ELF-1 (cell line): ENCODE measurements at regions not wholly inside any gene's neighbourhood (a gene's known extent, or its start where the extent isn't known, plus 50 kb on each side); places are given as distances from the start of the nearest gene placed in this dataset.
"Not testable (repeated sequence)": the region's sequence is repeated elsewhere in the genome, so short reads cannot be mapped to it uniquely, and the experiment has no call there.

Source experiments
- DNase-seq: peaks from one replicate; pipeline ENCODE4 v3.0.0-alpha.2; 2016; ENCODE audit warnings: low read depth, low spot score

- no peak for DNase-seq
Measured at GRCh38 chr14:43172899-43173548, 1334.1 kb downstream of the FSCB start.

DNA sequence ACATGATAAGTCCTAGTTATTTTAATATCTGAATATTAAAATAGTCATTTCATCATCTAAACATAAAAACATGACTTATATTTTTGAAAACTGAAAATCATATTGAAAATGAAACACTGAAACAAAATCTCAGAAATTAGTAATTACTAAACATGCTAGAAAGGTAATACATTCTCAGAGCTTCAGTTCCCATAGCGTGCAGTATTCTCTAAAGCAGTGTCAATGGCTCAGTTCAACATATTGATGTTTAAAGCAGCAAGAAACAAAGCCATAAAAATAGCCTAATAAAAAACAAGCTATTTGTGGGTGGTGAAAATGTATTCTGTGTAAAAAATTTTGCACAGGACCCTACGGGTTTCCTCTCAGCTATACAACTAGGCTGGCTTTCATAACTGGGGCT lies 1337.4 kb downstream of the FSCB start:
- no peak for DNase-seq

GRCh38 chr14:43168371-43168925 lies 1338.6 kb downstream of the FSCB start:
- no peak for DNase-seq

GRCh38 chr14:43166163-43166562 lies 1340.9 kb downstream of the FSCB start:
- no peak for DNase-seq

GRCh38 chr14:43165651-43166050 lies 1341.4 kb downstream of the FSCB start:
- DNase-seq = no peak

DNA sequence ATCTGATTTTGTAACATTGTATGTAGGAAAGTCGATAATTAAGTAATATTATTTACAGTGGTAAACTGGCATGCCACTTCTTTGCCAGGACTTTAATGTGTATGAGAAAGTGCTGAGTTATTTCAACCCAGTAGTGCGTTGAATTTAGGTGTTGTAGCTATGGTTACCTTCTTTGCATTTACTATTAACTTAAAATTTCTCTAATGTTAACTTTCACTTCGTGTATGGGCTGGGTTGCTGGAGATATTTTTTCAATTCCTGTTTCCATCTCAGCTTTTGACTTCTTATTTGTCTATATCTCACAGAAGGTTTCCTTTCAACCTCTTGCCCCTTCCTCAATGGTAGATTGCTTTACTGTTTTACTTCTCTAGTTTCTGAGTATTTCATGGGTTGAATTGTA lies 1345.6 kb downstream of the FSCB start:
- DNase-seq = no peak

DNA sequence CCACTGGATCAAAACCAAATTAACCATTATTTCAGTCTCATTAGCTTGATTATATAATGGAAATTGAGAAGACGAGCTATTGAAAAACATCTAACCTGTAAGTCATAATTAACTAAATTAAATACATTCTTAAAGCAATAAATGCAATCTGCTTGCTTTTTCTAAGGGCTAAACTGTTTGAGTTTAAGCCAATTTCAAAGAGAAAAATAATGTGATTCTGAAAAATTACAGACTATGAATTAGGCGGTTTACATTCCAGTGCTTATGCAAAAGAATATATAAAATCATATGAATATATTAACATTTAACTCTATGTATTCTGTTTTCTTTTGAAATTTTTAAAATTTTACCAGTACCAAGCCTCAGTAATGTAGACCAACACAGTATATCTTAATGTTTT lies 1349.4 kb downstream of the FSCB start:
- DNase-seq = no peak

DNA sequence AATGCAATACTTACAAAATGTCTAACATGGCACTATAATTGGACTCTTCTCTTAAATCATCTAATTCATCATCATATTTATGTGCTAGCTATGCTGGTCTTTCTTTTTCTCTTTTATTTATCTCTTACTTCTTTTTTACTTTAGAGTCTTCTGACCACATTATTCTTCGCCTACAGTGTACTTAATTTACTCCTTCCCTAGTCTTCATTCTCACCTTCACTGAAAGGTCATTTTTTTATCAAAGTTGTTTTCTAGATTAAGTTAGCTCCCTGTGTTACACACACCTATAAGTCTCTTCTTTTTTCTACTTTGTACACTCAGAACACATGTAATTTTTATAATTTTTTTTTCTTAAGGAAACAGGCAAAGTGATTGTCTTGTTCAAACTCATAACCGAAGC lies 1351.2 kb downstream of the FSCB start:
- DNase-seq = no peak

GRCh38 chr14:43155258-43155657 lies 1351.8 kb downstream of the FSCB start:
- DNase-seq = no peak

DNA sequence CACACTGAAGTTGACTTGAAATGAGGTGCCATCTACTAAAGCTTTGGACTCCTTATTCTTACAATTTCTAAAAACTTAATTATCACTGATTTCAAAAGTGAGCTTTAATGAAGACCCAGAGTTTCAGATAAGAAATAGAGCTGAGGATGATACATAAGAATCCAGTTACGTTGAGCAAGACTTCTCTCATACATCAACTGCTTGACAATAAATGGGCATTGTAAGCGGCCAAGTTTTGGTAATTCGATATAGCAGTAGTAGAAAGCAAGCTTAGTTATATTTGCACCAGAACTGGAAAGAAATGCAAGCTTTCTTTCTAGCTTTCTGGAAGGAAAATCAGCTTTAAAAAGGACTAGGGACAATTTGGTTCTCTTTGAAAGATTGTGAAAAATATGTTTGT lies 1359.6 kb downstream of the FSCB start:
- DNase-seq = no peak

- DNase-seq = no peak
Measured at GRCh38 chr14:43145361-43145760, 1361.7 kb downstream of the FSCB start.

- DNase-seq = no peak
Measured at GRCh38 chr14:43143106-43143505, 1364.0 kb downstream of the FSCB start.

DNA sequence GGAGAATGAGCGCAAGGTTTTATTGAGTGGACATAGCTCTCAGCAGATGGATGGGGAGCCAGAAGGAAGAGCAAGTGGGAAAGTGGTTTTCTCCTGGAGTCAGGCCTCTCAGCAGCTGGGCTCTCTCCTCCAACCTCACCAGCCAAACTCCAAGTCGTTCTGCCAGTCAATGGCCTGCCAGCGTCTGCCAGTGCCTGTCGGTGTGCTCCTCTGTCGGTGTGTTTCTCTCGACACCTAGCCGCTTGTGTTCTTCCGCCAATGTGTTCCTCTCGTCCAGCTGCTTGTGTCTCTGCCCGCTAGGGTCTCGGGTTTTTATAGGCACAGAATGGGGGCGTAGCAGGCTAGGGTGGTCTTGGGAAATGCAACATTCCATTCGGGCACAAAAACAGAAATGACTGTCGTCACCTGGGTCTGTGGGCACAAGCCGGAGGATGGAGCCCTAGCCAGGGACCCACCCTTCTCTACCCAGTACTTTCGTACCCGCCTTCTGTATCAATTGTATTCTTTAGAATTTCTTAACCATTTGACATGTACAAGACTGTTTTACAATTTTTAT lies 1365.4 kb downstream of the FSCB start:
- no peak for DNase-seq

- DNase-seq = no peak
Measured at GRCh38 chr14:43140453-43140852, 1366.6 kb downstream of the FSCB start.

DNA sequence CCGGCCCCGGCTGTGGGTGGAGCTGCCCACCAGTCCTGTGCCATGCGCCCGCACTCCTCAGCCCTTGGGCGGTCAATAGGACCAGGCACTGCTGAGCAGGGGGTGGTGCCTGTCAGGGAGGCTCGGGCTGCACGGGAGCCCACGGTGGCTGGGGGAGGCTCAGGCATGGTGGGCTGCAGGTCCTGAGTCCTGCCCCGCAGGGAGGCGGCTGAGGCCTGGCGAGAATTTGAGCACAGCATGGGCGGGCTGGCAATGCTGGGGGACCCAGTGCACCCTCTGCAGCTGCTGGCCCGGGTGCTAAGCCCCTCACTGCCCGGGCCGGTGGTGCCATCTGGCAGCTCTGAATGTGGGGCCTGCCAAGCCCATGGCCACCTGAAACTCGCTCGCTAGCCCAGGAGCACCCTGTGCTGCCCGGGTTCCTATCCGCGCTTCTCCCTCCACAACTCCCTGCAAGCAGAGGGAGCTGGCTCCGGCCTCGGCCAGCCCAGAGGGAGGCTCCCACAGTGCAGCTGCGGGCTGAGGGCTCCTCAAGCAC lies 1371.1 kb downstream of the FSCB start:
- DNase-seq = no peak

DNA sequence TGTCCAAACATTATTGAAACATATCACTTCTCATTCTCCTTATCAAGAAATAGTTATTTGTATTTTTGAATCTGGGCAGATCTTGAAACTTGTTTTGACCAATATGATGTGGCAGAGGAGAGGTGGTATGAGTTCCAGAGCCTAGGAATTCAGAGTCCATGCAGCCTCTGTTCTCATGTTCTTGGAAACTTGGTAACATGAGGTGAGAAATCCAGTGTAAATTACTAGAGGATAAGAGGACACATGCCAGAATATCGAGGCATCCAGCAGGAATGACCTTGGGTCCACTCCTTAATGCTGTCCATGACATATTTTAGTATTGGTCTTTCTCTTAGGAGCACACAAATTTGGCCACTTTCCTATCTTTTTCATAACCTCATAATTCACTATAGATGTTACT lies 1374.6 kb downstream of the FSCB start:
- no peak for DNase-seq

- not testable (repeated sequence) for DNase-seq
Measured at GRCh38 chr14:43128429-43128828, 1378.7 kb downstream of the FSCB start.

GRCh38 chr14:43127874-43128273 lies 1379.2 kb downstream of the FSCB start:
- DNase-seq = not testable (repeated sequence)

DNA sequence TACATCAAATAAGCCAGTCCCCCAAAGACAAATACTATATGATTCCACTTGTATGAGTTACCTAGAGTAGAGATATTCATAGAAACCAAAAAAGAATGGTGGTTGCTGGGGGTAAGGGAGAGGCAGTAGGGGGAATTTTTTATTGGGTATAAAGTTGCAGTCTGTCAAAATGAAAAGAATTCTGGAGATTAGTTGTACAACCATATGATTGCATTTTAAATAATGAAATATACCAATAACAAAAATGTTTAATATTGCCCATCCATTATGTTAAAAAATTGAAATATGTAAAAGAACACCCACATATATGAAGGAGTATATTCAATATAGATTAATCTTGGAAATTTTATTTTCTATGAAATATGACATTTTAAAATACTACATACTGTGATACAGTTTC lies 1383.5 kb downstream of the FSCB start:
- no peak for DNase-seq

DNA sequence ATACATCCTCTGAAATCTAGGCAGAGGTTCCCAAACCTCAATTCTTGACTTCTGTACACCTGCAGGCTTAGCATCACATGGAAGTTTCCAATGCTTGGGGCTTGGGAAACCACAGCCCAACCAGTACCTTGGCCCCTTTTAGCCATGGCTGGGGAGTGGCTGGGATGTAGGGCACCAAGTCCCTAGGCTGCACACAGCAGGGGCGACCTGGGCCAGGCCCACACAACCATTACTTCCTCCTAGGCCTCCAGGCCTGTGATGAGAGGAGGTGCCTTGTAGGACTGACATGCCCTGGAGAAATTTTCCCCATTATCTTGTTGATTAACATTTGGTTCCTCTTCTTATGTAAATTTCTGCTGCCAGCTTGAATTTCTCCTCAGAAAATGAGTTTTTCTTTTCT lies 1387.4 kb downstream of the FSCB start:
- no peak for DNase-seq

- no peak for DNase-seq
Measured at GRCh38 chr14:43116341-43116740, 1390.7 kb downstream of the FSCB start.

GRCh38 chr14:43105305-43105704 lies 1401.8 kb downstream of the FSCB start:
- no peak for DNase-seq

GRCh38 chr14:43090380-43090779 lies 1416.7 kb downstream of the FSCB start:
- DNase-seq = no peak
